K562 (cell line): ENCODE measurements at regions not wholly inside any gene's neighbourhood (a gene's known extent, or its start where the extent isn't known, plus 50 kb on each side); places are given as distances from the start of the nearest gene placed in this dataset.

Experiments used
- ATAC-seq: fragments of 200-7000 bp; cut with Tn5 transposase; 3 replicates; pipeline ENCODE4 v1.9.1; 2020; ENCODE audit warnings: moderate library complexity
- BruUV-seq: library from RNA; stranded (reverse); fragments of 400-500 nt; replicated peaks from 2 replicates; lab custom pipeline; 2021; lab: Mats Ljungman, UMichigan
- CTCF ChIA-PET: fragments of 300-600 bp; formaldehyde crosslinking; extraction: SDS; loops from one replicate; lab custom pipeline; 2021; ENCODE audit warnings: low intra/inter-chr PET ratio; lab: Yijun Ruan, JAX
- POLR2A ChIA-PET: fragments of 300-600, 350-650 bp; sonication (Branson Sonifier 250); formaldehyde crosslinking; extraction: SDS; loops from one replicate; lab custom pipeline; 2021; ENCODE audit warnings: antibody characterized with exemption, inconsistent platforms; lab: Yijun Ruan, JAX
- DNase-seq, 4 experiments: peaks; one replicate each; pipeline versions ENCODE4 v3.0.0 to v3.0.0-alpha.2; 2011 to 2018; ENCODE audit warnings: low spot score in 3 of 4, mixed read lengths in 3 of 4; ENCODE audit errors: extremely low read depth in 1 of 4
- FAIRE-seq: peaks from 2 replicates; lab custom pipeline; 2011; peaks lifted over from hg19 to GRCh38; lab: Jason Lieb, UNC
- H2AFZ ChIP-seq: 2 replicates; pipeline ENCODE4 v1.6.0; 2011; ENCODE audit warnings: low read depth, low read length, control low read depth, inconsistent platforms
- H3K27ac ChIP-seq: fragments of 200-600 bp; 3 replicates; pipeline ENCODE4 v1.8.0; 2011; ENCODE audit warnings: low read depth, mild to moderate bottlenecking, control low read depth, inconsistent platforms, low read length, moderate library complexity, mixed read lengths; ENCODE audit errors: extremely low read depth
- H3K27me3 ChIP-seq, 2 experiments: fragments of 300-600 bp in 1 of 2; 2 replicates in 1 of 2; 3 replicates in 1 of 2; pipeline versions ENCODE4 v1.6.0 to v1.8.0; 2011; ENCODE audit warnings: inconsistent platforms in 2 of 2, low read length in 2 of 2, mild to moderate bottlenecking in 1 of 2, mixed read lengths in 1 of 2, moderate library complexity in 1 of 2; ENCODE audit not compliant: control insufficient read depth in 2 of 2, insufficient read depth in 2 of 2
- H3K36me3 ChIP-seq: fragments of 300-600 bp; 3 replicates; pipeline ENCODE4 v1.8.0; 2011; ENCODE audit warnings: mild to moderate bottlenecking, low read length, inconsistent platforms; ENCODE audit not compliant: control insufficient read depth, insufficient read depth
- H3K4me1 ChIP-seq, 2 experiments: fragments of 200-600 bp in 1 of 2; replicated peaks in 1 of 2; 2 replicates in 1 of 2; 3 replicates in 1 of 2; pipeline versions ENCODE4 v1.5.1 to v1.8.0; 2011; ENCODE audit warnings: inconsistent platforms in 2 of 2, low read length in 2 of 2, mild to moderate bottlenecking in 1 of 2, mixed read lengths in 1 of 2, moderate library complexity in 1 of 2; ENCODE audit not compliant: control insufficient read depth in 2 of 2, insufficient read depth in 2 of 2
- H3K4me2 ChIP-seq: 2 replicates; pipeline ENCODE4 v1.6.1; 2011; ENCODE audit warnings: low read length, control low read depth, inconsistent platforms, mixed read lengths; ENCODE audit not compliant: insufficient read depth
- H3K4me3 ChIP-seq: fragments of 200-600 bp; sonication (generic), shearing (Covaris generic); 2 replicates; pipeline ENCODE4 v1.5.1; 2016; ENCODE audit warnings: control low read depth, inconsistent platforms
- H3K79me2 ChIP-seq: fragments of 200-600 bp; 3 replicates; pipeline ENCODE4 v1.8.0; 2011; ENCODE audit warnings: low read length, inconsistent platforms; ENCODE audit not compliant: control insufficient read depth, insufficient read depth
- H3K9ac ChIP-seq, 2 experiments: 2 replicates each; pipeline versions ENCODE4 v1.6.0 to v1.6.1; 2011; ENCODE audit warnings: low read depth in 2 of 2, low read length in 2 of 2, control low read depth in 1 of 2, inconsistent platforms in 1 of 2, mild to moderate bottlenecking in 1 of 2, mixed read lengths in 1 of 2; ENCODE audit not compliant: insufficient read depth in 1 of 2
- H3K9me1 ChIP-seq: one replicate; pipeline ENCODE4 v1.6.0; 2011; ENCODE audit warnings: inconsistent platforms, mild to moderate bottlenecking, low read length, moderate library complexity; ENCODE audit not compliant: control insufficient read depth, insufficient read depth
- H3K9me3 ChIP-seq: replicated peaks from 2 replicates; pipeline ENCODE4 v1.5.1; 2011; ENCODE audit warnings: low read depth, low read length, inconsistent platforms; ENCODE audit not compliant: control insufficient read depth, insufficient read depth
- H4K20me1 ChIP-seq: replicated peaks from 2 replicates; pipeline ENCODE4 v1.6.1; 2011; ENCODE audit warnings: low read length, inconsistent platforms, mixed read lengths; ENCODE audit not compliant: control insufficient read depth, insufficient read depth
- DDX20 ChIP-seq: fragments of 450-650 bp; IDR thresholded peaks from 2 replicates; pipeline ENCODE4 v1.6.1; 2016; ENCODE audit warnings: missing genetic modification characterization, low read depth, mild to moderate bottlenecking, missing compliant biosample characterization, moderate library complexity
- ETS1 ChIP-seq: conservative IDR thresholded peaks from 2 replicates; pipeline ENCODE4 v1.6.1; 2011; ENCODE audit warnings: low read depth, mild to moderate bottlenecking, low read length; ENCODE audit not compliant: control insufficient read depth
- HLTF ChIP-seq: fragments of 450-650 bp; IDR thresholded peaks from 2 replicates; pipeline ENCODE4 v1.6.1; 2016
- HMGXB4 ChIP-seq: sonication (generic); formaldehyde crosslinking; IDR thresholded peaks from 2 replicates; pipeline ENCODE4 v1.8.1; 2023; ENCODE audit warnings: mild to moderate bottlenecking, missing genetic modification reagents
- KDM2B ChIP-seq: fragments of 250-450 bp; sonication (Bioruptor Pico); IDR thresholded peaks from 2 replicates; pipeline ENCODE4 v1.8.0; 2021; ENCODE audit warnings: mild to moderate bottlenecking, moderate library complexity
- POLR2G ChIP-seq: fragments of 200-400 bp; formaldehyde crosslinking; IDR thresholded peaks from 2 replicates; pipeline ENCODE4 v1.6.1; 2017; ENCODE audit warnings: low read depth, mild to moderate bottlenecking, antibody characterized with exemption, low read length, moderate library complexity
- ZNF212 ChIP-seq: fragments of 450-650 bp; formaldehyde crosslinking; IDR thresholded peaks from 2 replicates; pipeline ENCODE4 v1.4.0; 2020; ENCODE audit warnings: mild to moderate bottlenecking
- WGBS: fragments of 100-300 bp; shearing (Covaris generic); methylation state at CpG from one replicate; pipeline ENCODE4 v1.1.6; 2016; ENCODE audit warnings: low coverage, mixed read lengths; ENCODE audit not compliant: insufficient coverage; ENCODE audit errors: missing lambda C conversion rate; 5-methylcytosine and 5-hydroxymethylcytosine counted together
- in situ Hi-C: fragments of 300-500 bp; cut with MboI; formaldehyde crosslinking; loops from 4 replicates; pipeline ENCODE4 v1.15.0; 2018; ENCODE audit warnings: inconsistent platforms, mixed read lengths
- intact Hi-C: fragments of 100-400 bp; cut with micrococcal nuclease; formaldehyde crosslinking; loops from 2 replicates; pipeline ENCODE4 v1.14.2; 2022

GRCh38 chr1:118291661-118292060, 106.6 kb upstream of the SPAG17 start:
- DNase-seq = no peak
- CTCF ChIA-PET = no interaction called here
- TF ChIP-seq DDX20 (no peak), HMGXB4 (no peak), ZNF212 (CRISPR knock-in tag) (no peak), KDM2B (CRISPR knock-in tag) (no peak), POLR2G (no peak), HLTF (no peak), ETS1 (no peak)
- TF ChIP-seq, all 486 proteins: peak for 0
- Histone ChIP-seq H4K20me1 (no peaks in the 10 kb centered on the region), H3K36me3 (no peaks in the 10 kb centered on the region), H3K27ac (no peak overlapping the region), H3K4me2 (no peak overlapping the region), H3K27me3 (no peaks in the 10 kb centered on the region), H3K4me3 (no peak overlapping the region), H2AFZ (no peak overlapping the region), H3K79me2 (no peaks in the 10 kb centered on the region), H3K9ac (no peak overlapping the region), H3K4me1 (no peaks in the 10 kb centered on the region), H3K9me1 (no peaks in the 10 kb centered on the region), H3K9me3 (no peaks in the 10 kb centered on the region)
- no peak for ATAC-seq
- intact Hi-C loops = no loop called here
- WGBS = 6% methylated on average over 6 of the region's 6 CpGs
- in situ Hi-C loops = no loop called here
- POLR2A ChIA-PET = no interaction called here
- BruUV-seq = no TSS peak
- FAIRE-seq = no peak
